HFF-Myc (cell line): ENCODE measurements at regions not wholly inside any gene's neighbourhood (a gene's known extent, or its start where the extent isn't known, plus 50 kb on each side); places are given as distances from the start of the nearest gene placed in this dataset.
"Not testable (repeated sequence)": the region's sequence is repeated elsewhere in the genome, so short reads cannot be mapped to it uniquely, and the experiment has no call there.

ENCODE experiments used
- DNase-seq: peaks from one replicate; pipeline ENCODE4 v3.0.0-alpha.2; 2011; ENCODE audit warnings: low read depth; ENCODE audit errors: extremely low read depth
- H3K4me3 ChIP-seq: replicated peaks from 2 replicates; pipeline ENCODE4 v1.5.1; 2011; ENCODE audit warnings: low read depth, mild to moderate bottlenecking, control low read depth, low read length

DNA sequence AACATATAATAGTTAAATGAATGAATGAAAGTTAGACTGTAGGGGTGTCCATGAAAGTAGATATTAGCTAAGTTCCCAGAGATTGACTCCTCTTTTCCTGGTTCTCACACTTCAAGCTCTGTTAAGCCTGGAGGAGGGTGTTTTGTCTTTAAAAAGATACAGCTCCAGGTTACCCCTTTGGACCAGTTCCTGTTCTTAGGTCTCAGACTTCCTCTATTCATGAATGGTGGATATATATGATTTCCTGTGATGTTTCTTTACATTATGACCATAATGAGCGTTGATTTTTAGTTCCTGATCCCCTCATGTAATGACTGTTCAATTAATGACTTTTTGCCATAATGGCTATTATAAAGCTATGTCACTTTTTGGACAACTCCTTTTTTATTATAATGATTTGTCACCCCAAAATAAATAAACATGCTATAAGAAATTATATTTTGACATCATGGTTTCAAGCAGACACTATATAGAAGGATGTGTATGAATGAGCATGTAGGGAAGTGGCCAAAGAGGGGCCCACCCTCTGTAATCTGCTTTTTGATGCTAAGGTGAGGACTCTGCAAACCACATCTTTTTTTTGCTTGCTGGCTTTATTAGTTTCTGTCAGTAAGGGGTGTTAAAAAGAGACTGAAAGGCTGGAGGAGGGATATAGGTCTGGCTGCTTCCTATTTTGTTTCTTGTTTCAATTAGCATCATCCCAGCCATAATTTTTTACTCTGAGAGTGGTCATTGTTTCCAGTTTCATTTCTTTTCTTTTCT is 115.2 kb downstream of the FAM72B start:
- not testable (repeated sequence) for DNase-seq, H3K4me3 ChIP-seq

DNA sequence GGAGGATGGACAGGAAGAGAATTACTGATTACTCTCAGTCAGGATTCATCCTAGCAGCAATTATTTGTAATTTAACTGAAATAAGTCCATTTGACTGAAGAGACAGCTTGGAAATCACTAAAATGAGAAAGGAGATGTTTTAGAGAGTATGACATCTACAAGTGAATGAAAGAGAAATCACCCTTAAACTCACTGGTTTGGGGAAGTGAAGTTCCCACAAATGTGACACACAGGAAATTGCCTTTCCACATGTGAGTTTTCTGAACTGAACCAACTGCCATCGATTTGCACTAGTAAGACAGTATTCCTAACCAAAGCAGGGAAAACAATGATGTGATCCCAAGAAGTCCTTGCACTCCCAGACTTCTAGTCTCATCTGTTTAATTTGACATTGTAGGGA is 110.3 kb downstream of the FAM72B start:
- not testable (repeated sequence) for H3K4me3 ChIP-seq, DNase-seq

DNA sequence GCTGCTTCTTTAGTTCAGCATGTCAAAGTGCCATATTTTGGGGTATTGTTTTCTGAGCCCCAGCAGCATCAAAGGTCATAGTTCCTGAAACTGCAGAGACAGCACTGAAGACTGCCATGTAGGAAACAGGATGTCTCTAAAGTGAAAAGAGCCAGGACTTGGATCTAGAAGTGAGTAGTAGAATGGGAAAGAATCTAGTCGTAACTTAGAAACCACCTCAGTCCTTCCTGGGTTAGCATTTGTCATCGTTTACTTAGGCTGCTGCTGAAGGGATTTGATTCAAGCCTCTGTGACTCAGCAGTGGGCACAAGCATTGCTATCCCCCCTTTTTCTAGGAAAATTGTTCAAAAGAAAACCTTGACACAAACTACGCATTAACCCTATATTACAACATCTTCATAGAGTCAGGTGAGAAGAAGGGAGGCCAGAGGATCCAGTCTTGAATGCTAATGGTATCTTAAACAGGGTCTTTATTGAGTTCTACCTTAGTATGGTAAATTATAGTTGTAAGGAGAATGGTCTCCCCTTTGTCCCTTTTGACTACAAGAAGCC is 108.8 kb downstream of the FAM72B start:
- not testable (repeated sequence) for H3K4me3 ChIP-seq, DNase-seq

DNA sequence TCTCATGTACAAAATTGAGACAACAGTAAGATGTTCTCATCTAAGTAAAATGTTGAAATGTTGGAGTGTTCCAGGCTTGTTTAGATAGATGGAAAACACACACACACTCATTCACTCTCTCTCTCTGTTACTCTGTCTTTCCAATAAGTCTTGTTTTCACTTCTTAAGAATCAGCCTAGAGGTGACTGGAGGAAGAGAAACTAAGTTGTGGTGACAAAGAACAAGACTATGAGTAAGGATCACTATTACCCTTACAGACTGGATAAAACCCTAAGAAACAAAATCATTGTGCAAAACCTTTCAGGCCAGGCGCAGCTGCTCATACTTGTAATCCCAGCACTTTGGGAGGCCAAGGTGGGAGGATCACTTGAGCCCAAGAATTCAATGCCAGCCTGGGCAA is 107.5 kb downstream of the FAM72B start:
- not testable (repeated sequence) for DNase-seq, H3K4me3 ChIP-seq

DNA sequence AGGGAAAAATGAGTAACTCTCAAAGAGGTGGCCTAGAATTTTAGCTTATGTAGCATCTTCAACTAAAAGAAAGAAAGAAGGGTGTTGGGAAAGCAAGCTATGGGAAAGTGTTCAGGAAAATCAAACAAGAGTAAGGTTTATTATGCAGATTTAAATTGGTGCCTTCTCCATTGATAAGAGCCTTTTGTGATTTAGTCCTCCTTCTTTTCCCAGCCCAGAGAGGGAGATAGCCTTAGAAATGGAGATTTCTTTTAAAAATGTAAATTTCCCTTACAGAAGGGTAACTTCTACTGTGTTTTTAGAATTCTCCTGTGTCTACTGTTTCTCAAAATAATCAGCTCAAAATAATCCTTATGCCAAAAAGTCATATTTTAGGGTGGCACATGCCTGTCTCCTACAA is 104.5 kb downstream of the FAM72B start:
- not testable (repeated sequence) for H3K4me3 ChIP-seq, DNase-seq

DNA sequence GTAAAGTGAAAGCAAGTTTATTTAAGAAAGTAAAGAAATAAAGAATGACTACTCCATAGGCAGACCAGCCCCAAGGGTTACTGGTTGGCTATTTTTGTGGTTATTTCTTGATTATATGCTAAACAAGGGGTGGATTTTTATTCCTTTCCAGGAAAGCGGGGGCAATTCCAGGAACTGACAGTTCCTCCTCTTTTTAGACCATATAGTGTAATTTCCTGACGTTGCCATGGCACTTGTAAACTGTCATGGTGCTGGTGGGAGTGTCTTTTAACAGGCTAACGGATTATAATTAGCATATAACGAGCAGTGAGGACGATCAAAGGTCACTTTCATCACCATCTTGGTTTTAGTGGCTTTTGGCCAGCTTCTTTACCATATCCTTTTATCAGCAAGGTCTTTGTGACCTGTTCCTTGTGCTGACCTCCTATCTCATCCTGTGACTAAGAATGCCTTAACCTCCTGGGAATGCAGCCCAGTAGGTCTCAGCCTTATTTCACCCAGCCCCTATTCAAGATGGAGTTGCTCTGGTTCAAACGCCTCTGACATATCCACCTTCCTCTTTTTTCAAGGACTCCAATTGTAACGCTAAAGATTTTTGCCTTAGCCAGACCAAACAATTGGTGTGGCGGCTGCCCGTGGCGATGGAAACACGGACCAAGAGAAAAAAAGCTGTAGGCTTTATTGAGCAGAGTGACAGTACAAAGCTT is 103.8 kb downstream of the FAM72B start:
- not testable (repeated sequence) for DNase-seq, H3K4me3 ChIP-seq

DNA sequence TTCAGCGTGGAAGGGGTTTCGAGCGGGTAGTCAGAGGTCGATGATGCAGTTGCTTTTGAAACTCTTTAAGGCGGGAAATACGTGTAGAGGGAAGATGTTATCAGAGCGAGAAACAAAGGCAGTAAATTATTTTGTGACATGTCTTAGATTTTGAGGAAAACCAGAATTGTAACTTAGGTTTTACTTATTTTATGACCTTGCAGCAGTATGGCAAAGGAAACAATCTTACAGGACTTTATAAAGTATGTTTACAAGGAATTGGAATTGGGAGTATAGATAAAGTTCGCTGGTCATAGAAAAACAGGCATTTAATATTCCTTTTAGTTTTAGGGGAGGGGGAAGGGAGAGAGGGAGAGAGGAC is 103.3 kb downstream of the FAM72B start:
- not testable (repeated sequence) for H3K4me3 ChIP-seq, DNase-seq

DNA sequence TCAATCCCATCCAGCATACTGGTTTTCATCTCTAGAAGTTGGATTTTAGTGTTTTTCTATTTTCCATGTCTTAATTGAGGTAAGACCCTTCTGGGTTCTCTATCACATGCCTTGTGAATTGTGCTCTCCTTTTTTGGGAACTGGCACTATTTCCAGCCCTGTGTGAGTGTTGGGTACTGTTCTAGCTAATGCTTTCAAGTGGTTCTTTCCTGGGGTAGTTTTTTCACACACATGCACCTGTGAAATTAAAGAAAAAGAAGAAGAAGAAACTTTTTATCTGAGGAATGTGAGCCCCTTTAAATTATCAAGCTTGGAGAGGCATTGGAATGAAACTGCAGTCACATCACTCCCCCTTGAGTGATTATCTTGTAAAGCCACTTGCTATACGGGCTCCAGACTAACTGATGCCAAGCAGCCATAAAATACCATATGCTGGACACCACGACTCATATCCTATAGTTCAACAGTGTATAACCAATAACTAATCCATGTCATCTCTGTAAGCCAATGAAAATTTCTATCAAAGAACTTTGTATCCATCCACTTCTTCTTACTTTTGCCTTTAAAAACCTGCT is 102.4 kb downstream of the FAM72B start:
- H3K4me3 ChIP-seq, DNase-seq: not testable (repeated sequence)

DNA sequence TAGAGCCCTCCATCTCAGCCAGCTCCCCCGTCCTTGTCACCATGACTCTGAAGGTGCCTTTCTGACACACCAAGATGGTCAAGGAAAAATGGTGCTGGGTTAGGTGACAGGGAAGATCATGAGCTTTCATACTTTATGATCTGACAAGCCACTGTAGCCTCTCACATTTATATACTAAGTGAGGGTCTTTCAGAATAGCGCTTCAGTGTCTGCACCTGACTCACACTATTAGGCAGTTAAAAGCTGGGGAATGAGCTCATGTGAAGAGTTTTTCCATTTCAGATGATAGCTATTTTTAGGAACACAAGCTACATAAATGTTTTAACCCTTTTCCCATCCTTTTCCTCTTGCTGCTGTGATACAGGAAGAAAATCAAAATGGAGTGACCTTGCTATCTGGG is 101.1 kb downstream of the FAM72B start:
- not testable (repeated sequence) for DNase-seq, H3K4me3 ChIP-seq

DNA sequence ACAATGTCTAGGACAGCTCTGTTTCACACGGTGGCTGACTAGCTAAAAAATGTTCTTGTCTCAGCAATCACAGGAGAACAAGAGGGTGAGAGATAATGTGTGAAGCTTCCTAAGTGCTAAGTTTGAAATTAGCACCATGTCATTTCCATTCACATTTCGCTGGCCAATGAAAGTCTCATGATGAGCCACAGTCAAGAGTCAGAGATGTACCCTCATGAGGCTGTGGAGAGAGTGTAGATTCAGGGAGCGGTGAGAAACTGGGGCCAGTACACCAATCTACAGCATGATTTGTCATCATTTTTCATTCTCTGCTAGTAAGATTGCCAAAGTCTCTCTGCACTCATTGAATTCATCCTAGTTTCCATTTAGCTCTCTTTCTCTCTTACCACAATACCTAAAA is 97.9 kb downstream of the FAM72B start:
- not testable (repeated sequence) for DNase-seq, H3K4me3 ChIP-seq

DNA sequence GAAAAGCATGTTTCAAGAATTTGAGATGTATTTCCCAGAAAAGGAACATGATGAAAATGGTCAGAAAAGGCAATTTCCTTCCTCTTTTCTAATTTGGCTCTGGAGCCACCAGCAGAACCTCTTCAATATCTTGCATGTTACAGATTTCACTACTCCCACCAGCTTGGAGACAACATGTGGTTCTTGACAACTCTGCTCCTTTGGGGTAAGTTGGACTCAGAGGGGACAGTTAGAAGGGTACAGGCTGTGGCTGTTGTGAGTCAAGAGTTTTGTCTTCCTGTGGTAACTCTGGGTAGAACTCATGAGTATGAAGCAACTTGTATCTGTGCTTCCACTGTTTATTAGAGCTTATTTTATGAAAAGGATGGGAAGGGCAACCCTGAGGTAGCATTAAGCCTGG is 96.9 kb downstream of the FAM72B start:
- not testable (repeated sequence) for DNase-seq, H3K4me3 ChIP-seq

DNA sequence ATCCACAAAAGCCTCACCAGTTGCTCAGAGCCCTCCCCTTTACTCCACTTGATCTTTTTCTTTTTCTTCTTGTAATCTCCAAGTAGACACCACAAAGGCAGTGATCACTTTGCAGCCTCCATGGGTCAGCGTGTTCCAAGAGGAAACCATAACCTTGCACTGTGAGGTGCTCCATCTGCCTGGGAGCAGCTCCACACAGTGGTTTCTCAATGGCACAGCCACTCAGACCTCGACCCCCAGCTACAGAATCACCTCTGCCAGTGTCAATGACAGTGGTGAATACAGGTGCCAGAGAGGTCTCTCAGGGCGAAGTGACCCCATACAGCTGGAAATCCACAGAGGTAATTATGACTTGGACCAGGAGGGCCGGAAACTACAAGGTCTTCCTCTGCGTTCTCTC is 95.6 kb downstream of the FAM72B start:
- not testable (repeated sequence) for DNase-seq, H3K4me3 ChIP-seq

DNA sequence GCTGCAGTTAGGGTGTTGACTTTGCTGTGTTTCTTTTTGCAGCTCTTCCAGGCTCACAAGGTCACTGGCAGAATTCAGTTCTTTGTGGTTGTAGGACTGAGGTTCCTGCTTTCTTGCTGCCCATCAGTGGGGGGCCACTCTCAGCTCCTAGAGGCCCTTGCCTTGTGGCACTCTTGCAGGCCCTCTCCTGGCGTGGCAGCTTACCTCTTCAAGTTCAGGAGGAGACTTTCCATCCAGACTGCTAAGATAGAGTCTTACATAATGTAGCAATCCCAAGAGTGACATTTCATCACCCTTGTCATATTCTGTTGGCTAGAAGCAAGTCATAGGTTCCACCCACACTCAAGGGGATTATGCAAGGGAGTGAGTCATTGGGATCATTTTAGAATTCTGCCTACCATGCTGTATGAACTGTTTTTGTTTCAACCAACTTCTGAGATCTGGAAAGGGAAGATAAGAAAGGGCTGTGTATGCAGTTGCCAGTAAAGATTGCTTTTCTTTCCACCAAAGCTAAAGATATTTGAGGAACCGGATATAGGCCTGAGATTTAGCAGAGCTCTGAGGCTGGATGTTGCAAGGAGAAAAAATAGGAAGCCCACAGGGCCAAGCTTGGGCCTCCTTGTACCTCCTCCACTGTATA is 91.7 kb downstream of the FAM72B start:
- not testable (repeated sequence) for DNase-seq, H3K4me3 ChIP-seq

DNA sequence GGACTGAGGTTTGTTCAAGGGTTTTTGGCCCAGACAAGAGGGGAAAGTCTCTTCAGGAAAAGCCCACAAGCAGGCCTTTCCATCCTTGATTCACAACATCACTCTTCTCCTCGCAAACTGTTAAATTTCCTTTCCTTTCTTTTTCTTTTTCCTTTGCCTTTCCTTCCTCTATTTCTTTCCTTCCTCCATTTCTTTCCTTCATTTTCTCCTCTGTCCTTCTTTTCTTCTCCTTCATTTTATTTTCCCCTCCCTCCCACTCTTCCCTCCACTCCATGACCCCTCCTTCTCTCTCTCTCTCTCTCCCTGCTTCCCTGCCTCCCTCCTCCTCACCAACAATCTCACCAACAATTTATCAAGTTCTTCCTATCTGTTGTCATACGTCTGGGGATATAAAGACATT is 89.1 kb downstream of the FAM72B start:
- not testable (repeated sequence) for H3K4me3 ChIP-seq, DNase-seq
